NCI-H510A (cell line): ENCODE measurements at regions not wholly inside any gene's neighbourhood (a gene's known extent, or its start where the extent isn't known, plus 50 kb on each side); places are given as distances from the start of the nearest gene placed in this dataset.
"Not testable (repeated sequence)": the region's sequence is repeated elsewhere in the genome, so short reads cannot be mapped to it uniquely, and the experiment has no call there.

ENCODE experiments used
- DNase-seq: peaks from one replicate; lab custom pipeline; 2025; lab: John Stamatoyannopoulos, UW

DNA sequence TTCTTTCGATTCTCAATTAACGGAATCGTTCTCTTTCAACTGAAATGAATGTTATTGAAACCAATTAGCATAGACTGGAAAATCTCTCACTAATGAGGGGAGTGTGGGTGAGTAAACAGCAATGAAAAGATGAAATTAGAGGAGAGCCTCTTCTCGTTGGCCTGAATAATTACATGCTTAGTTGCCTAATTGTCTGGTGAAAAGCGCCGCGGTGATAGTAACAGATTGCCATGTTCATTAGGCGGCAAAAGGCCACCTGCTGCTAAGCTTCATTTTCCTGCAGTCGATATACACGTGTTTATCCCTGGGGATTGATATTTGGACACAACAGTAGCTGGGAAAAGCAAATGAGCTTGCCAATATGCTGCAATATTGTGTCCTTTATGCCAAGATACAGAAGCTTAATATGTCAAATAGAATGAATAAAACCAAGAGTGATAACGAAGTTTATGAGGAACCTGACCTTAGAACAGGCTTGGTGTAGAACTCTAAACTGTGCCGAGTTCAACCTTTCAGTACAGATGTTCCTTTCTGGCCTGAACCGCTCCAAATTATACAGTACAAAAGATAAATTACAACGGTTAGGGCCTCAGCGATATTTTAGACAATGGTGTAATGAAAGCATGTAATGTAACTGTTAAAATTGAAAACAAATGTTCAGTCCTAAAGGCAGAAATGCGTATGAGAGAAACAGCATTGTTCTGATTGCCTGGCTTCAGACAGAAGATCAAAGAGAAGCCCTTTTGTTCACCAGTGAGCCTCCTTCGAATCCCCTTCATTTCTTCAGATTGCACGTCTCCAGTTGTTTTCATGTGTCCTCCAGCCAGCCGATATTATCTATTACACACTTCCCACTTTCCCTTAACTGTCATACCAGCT is 185.2 kb downstream of the SHOX2 start:
- no peak for DNase-seq

DNA sequence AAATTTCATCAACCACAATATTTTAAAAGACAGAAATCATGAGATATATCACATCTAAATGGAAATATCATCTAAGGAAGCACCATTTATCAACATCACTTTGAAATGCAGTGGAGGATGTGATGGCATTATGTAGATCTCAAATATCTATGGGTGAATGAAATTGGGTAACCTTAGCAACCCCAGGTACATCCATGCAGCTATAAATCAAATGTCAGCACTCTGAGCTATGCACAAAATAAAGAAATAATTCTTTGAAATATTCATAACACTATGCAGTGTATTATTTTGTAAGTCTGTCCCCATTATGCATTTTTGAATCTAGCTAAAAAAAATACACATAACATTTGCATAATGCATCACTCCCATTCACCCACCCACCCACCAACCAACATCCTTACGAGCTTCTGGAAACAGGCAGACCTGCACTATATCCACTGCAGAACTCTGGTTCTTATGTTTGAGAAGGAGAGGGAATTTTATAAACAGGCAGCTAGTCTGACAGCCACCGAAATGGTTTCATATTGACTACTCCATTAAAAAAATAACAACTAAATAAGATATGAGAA is 186.8 kb downstream of the SHOX2 start:
- DNase-seq = no peak

DNA sequence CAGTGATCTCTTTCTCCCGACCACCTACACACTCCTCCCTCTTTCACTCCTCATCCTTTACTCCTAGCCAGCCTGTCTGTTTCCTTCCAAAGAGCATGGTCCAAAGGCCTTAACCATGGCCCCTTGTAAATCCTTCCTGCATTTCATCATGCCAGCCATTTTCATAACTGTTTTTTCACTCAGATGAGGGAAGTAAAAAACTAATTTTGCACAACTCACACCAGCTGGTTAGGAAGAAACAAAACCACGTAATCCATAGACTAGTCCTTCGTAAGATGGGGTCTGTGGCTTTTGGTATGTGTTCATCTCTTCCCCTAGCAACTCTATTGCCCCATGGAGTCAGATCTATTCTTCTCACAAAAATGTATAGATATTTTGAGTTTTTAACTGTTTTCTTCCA is 187.8 kb downstream of the SHOX2 start:
- no peak for DNase-seq

DNA sequence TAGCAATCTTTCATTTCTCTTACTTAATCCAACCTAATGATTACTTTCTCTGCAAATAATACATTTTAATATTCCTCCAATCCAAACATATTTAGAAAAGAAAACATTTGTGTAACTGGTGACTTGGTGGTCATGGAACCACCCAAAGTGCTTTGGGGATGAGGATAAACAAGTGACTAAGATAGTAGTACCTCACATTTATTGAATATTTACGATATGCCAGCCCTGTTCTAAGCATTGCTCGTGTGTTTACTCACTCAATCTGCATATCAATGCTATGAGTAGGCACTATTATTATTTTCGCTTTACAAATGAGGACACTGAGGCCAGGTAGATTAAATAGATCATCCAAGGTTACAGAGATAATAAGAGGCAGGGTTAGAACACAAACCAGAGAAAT is 189.5 kb downstream of the SHOX2 start:
- no peak for DNase-seq

DNA sequence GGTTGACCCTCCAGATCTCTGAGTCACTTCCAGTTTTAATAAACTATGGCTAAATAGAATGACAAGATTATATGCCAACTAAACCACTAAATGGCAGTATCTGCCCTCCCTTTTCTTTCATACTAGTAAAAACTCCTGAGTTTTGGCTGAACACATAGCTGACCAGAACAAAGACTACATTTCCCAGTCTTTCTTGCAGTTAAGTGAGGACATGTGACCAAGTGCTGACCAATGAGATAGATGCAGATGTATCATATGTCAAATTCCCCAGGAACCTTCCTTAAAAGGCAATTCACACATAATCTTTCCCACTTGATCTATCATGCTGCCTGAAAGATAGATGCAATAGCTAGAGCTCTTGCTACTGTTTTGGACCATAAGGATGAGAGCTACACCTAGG is 191.3 kb downstream of the SHOX2 start:
- no peak for DNase-seq

DNA sequence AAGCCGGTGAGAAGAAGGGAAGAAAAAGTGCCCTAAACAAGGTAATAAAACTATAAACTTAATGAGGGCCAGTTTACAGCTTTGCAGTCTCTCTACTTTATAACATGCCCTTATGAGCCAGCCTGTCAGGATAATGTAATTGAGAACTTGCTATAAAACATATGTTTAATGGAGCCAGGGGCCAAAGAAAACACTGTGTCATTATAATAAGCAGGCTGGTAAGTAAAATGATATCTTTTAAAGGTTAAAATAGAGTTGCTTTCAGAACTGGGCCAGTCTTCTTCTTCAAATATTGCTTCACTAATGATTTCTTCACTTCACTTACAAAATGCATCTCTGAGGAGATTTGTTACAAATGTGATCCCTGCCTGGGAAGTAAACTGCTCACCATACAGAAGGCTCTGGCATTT is 192.5 kb downstream of the SHOX2 start:
- DNase-seq = no peak

DNA sequence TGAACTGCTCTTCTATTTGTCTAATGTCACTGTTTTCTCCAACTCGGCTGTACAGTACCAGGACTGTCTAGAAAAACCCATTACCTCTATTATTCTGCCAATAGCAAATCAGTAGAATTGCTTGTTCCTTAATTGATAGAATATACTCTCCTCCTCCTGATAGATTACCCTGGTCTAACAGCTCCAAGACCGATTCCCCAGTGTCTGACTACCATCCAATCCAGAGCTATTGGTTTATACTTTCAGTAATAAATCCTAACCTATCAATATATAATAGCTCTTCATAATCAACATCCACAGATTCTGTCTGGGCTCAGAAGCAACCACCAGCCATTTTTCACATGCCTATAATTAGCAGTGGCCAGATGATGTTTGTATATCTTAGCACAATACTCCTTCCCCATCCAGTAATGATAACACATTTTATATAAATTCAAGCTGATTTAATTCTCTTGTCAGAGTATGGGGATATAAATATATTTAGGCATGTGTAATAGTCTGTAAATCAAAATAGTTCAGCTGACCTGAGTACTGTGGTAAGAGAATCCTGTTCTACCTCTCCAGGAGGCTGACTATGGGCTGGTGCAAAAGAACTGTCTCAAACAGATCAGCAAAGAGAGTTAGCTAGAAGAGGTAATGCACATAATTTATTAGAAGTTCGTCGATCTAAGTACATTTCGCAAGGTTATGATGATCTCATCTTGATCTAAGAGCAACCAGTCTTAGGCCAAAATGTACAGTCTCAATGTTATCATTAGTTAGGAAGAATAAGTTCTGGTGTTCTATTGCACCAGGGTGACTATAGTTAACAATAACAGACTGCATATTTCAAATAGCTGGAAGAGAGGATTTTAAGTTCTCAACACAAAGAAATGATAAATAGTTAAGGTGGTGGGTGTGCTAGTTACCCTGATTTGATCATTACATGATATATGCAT is 193.4 kb downstream of the SHOX2 start:
- DNase-seq = no peak

DNA sequence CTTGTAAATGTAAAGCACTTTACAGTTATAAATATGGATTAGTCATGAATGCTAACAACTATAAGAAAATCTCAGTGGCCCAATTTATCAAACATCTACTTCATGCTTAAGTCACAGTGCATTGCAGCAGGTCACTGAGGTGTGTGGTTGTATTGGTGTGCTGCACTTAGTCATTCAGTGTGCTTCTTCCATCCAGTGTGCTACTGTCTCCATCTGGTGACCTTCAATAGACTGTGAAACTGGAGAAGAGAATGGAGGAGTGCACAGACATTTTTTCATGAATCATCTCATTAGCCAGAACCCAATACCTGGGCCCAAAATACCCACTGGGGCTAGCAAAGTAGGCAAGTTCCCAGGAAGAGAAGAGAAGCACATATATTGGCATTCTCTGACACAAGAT is 199.6 kb downstream of the SHOX2 start:
- no peak for DNase-seq

DNA sequence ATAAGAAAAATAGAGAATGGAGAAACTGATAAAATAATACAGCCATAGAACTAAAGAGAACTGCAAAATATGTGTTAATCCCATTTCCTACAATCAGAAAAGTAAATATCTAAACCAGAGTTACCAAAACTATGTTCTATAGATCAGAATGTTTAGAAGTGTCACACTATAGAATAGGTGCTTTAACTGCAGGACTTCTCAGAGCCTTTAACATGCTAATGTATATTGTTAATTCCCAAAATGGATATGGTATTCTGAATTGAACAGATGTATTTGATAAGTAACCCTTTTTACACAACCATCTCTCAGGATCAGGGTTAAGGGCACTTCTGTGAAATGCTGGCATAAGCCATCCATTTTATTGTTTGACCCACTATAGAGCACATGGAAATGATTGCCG is 200.3 kb downstream of the SHOX2 start:
- no peak for DNase-seq

DNA sequence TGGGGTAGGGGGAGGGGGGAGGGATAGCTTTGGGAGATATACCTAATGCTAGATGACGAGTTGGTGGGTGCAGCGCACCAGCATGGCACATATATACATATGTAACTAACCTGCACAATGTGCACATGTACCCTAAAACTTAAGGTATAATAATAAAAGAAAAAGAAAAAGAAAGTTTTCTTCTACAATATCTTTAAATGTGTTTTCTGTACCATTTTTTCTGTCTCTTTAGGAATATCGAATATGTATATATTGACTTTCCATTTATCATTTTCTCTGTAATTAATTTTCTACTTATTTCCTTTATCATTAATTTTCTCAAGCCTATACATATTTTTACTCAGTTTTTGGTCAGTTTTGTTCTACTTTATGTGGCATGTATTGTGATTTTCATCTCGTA is 203.5 kb downstream of the SHOX2 start:
- not testable (repeated sequence) for DNase-seq

DNA sequence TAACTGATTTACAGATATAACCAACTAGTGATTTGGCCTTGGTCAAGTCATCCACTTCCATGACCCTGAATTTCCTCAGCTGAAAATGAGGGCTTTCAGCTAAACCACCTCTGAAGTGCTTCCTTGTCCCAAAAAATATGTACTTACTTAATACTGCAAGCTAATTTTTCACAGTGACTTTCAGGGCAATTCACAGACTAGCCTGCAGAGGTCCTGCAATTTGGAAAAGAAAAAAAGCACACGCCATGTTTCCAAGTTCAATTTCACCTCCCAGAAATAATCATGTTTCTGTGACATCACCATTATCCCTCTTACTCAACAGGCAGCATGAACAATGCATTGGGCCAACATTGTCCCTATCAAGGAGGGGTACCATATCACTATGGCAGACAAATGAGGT is 218.2 kb downstream of the SHOX2 start:
- no peak for DNase-seq

DNA sequence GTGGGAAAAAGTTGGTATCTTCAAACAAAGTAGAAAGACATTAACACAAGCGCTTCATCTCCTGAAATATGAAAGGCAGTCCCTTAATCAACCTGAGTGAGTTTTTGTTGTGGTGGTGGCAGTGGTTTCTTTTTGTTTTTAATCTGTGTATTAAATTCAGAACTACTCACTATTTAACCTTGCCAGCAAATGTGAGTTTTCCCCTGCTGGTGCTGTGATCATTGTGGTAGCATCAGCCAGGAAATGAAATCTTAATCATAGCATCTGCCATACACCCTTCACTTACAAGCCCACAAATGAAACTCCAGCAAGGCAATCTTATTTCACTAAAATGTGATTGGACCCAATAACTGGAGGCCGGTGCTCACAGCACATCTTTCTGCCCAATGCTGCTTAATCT is 229.7 kb downstream of the SHOX2 start:
- DNase-seq = no peak

DNA sequence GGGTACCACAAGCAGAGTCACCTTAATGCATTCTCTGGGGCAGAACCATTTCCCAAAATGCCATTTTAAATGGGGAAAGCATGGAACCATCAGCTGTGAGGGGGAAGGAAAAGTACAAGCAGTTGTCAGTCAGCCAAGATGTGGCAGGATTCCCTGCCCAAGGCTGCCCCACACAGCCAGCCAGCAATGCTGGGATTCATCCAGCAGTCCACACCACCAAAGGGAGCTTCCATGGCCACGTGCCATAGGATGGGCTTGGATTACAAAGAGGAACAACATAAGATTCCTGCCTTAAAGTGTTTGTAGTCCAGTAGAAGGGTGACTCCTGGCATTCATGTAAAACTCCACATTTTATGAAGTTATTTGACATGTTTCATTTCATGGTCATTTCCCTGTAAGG is 233.3 kb downstream of the SHOX2 start:
- DNase-seq = no peak

DNA sequence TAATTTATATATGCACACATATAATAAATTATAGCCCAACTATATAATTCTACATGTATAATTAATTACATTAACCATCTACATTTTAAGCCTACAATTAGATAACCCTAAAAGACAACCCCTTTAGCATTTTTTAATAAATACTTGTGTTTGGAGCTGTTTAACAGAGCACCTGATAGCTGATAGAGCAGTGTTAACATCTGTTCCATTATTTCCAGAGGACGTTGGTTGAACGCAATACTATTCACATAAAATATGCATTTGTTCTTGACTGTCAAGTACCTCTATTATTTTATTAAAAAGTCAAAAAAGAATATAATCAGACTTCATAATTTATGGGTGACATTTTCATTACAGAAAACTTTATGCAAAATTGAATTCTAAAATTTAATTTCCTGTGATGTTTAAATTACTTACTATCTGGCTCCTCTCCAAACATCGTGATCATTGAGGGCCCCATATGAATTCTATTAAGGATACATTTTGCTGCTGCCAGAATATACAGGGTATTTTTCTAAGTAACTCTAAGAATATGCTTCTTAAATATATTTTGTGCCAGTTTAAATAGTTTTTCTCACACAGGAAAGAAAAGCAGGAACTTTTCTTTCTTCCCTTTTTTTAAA is 234.3 kb downstream of the SHOX2 start:
- DNase-seq = no peak

DNA sequence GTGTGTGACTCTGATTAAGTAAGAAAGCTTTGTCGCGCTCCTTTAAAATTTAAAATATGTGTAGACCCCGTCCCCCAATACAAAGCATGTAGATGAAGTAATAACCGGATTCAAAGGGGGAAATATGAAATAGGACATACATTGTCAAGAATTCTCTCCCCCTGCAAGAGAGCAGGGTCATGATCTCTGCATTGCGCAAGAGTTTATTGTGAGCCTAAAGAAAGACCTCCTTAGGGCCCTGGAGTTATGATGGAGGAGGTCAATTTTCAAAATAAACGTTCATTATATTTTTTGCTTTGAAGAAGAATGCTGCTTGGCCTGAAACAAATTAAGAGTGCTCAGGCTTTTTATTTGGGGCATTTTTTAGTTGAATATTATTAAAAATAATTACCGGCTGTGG is 235.0 kb downstream of the SHOX2 start:
- no peak for DNase-seq

DNA sequence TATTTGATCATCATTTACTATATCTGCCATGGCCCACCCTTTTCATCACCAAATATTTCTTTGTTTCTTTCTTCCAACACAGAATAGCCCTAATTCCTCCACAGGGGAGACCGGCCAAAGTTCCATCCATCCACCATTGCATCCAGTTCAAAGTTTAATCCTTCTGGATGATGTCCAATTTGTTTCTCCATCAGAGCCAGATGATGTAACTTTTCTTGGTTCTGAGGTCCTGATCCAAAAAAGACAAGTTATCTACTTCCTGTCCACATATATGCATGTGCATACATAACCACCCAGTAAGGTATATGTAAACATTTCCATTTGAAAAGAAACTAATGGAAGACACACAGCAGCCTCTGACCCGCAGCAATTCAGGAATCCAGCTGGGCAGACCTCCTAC is 237.3 kb downstream of the SHOX2 start:
- DNase-seq = no peak

DNA sequence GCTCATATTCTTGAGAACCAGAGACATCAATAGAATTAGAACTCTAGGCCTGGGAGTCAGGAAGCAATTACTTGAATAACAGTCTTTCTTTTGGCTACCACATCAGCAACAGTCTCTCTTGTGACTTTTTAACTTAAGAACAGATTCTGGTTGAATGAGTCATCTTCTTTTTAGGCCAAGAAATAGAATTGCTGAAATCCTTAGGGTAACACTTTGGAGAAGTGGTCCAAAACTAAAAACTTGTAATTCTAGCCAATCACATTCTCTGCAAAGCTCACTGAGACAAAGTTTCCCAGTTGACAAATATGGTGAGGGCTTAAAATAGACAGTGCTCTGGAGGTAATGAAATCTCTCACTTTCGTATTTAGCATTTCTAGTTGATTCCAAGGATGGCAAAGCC is 238.0 kb downstream of the SHOX2 start:
- DNase-seq = no peak

DNA sequence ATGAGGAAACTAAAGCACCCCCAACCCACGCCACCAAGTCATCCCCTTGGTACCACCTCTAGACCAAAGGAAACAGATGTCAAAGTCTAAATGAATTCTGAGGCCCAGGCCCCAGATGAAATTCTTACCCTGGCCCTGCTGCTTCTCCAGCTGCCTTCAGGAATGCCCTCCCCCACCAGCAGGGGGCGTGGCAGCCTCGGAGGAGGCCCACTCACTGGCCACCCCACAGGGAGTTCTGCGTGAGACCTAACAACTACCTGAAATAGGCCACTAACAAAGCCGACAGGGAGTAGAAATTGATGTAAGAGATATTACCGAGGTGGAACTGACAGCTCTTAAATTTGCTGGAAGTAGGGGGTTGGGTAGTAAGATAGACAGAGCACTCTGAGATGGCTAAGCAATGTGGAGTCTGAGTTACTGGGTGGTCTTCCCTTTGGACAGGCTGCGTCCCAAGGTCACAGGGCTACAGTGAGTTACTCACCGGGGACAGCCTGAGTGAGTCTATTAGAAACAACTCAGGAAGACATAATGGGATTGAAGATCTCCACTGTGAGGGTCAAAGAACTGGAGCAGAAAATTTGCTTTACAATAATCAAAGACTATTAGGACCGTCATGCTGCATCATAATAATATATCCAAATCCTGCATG is 240.7 kb downstream of the SHOX2 start:
- DNase-seq = no peak

DNA sequence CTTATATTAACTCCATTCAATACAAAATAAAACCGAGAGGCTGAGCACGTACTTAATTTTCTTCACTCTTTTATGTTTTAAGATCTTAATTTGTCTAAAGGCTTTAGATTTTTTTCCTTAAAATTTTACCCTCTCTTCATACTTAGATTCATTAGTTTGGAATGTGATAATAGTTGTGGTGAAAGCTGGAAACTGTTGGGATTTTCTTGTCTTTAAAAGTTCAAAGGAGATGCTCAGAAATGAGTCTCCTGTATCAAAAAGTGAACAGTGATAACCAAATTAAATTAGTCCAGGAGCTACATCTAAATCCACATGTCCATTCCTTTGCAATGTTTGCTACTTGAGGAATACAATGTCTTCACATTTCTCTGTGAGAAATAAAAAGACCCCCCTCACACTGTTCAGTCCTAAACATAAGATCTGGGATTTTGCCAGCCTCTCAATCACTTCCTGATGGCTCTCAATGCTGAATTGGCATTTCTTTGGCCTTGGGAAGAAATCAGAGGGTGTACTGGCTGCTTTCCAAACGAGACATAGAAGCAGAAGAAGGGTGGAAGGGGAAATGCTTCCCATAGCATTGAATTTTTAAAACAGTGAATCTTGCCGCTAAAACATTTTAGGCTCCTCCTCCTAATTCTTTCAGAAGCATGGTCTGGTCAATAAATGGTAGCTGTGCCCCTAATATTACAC is 245.0 kb downstream of the SHOX2 start:
- no peak for DNase-seq

DNA sequence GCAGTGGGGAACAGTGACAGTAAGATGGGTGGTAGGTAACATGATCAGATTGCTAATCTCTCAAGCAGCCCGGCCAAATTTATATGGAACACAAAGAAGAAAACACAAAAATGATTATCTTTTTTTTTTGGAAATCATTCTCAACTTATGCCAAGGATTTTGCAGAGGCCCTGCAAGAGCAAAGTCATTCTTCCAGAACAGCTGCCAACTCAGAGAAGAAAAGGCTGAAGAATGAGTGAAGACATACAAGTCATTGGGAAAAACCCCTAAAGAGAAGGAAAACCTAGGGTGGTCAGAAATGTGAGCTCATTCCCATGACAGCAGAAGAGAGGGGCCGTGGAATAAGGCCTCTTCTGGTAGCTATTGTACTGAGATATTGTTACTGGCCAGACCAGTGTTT is 246.7 kb downstream of the SHOX2 start:
- DNase-seq = no peak

DNA sequence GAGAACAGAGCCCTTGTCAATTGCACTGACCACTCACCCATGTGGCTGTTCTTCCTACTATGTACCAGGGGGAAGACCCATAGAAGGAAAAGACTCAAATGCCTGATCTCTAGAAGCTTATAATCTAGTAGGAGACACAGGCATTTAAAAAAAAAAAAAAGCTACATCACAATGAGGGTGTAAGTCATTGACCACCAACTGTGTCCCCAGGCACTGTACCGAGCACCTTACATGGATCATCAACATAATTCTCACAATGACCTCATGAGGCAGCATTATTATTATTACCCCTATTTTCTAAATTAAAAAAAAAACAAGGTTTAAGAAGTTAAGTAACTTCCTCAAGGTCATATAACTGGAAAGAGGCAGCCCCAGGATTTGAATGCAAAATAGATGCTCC is 247.4 kb downstream of the SHOX2 start:
- no peak for DNase-seq
